ENCODE measurements at regions not wholly inside any gene's neighbourhood (a gene's known extent, or its start where the extent isn't known, plus 50 kb on each side); places are given as distances from the start of the nearest gene placed in this dataset.
"Not testable (repeated sequence)": the region's sequence is repeated elsewhere in the genome, so short reads cannot be mapped to it uniquely, and the experiment has no call there.

DNA sequence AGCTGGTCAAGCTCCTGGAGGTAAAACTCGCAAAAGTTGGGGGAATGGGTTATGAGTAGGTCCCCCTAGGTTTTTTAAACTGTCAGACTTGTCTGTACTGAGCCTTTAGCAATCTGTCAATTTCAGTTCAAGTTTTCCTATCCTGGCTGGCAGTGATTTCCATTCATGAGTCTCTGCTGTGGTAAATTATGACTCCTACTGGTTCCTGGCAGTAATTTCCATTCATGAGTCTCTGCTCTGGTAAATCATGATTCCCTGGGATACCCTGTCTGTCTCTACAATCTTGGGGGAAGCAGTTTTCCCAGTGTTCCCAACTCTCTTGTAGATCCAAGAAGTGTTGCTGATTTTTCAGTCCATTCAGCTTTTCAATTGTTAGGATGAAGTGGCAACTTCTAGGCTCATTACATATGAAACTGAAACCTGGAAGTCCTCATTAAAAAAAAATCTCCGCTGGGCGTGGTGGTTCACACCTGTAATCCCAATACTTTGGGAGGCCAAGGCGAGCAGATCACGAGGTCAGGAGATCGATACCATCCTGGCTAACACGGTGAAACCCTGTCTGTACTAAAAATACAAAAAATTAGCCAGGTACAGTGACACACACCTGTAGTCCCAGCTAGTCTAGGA, 91.3 kb upstream of the GPBP1 start:
- in situ Hi-C loops (cut with MboI; ENCODE audit: low pct_unique_long_range_greater_than_20kb, low sequenced_read_pairs, unreplicated experiment): no loop called here
- no peak for DNase-seq (ENCODE audit: low spot score)
- TF ChIP-seq, protein P1, sequence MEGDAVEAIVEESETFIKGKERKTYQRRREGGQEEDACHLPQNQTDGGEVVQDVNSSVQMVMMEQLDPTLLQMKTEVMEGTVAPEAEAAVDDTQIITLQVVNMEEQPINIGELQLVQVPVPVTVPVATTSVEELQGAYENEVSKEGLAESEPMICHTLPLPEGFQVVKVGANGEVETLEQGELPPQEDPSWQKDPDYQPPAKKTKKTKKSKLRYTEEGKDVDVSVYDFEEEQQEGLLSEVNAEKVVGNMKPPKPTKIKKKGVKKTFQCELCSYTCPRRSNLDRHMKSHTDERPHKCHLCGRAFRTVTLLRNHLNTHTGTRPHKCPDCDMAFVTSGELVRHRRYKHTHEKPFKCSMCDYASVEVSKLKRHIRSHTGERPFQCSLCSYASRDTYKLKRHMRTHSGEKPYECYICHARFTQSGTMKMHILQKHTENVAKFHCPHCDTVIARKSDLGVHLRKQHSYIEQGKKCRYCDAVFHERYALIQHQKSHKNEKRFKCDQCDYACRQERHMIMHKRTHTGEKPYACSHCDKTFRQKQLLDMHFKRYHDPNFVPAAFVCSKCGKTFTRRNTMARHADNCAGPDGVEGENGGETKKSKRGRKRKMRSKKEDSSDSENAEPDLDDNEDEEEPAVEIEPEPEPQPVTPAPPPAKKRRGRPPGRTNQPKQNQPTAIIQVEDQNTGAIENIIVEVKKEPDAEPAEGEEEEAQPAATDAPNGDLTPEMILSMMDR (IDR thresholded peaks at IDR 0.05; ENCODE audit: extremely low read depth, insufficient read depth, missing control alignments): no peak

DNA sequence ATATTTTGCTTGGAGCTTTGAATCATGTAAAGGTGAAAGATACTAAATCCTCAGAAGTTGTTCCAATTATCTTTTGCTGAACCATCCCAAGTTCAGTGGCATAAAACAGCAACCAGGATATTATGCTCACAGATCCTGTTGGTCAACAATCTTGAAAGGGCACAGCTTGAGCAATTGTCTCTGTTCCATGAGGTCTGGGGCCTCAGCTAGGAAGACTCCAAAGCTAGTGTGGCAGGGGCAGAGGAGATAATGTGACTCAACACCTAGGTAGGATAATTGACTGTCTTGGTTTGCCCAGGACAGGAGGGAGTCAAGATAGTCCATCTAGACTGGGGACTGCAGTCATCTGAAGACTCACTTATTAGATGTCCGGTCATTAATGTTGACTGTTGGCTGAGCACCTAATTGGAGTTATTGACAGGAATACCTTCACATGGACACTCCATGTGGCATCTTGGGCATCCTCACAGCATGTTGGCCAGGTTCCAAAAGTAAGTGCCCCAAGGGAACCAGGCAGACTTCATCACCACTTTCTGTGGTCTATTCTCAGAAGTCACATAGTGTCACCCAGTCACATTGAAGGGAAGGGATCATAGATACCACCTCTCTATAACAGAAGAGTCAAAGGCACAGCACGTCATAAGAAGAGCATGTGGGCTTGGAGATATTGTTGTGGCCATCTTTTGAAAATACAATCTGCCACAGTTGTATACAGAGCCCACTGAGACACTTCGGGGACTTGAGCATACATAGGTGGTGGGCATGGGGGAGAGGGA, 88.4 kb upstream of the GPBP1 start:
- TF ChIP-seq, protein P1 (IDR thresholded peaks at IDR 0.05; ENCODE audit: extremely low read depth, insufficient read depth, missing control alignments): no peak
- in situ Hi-C loops (cut with MboI; ENCODE audit: low pct_unique_long_range_greater_than_20kb, low sequenced_read_pairs, unreplicated experiment): no loop called here
- DNase-seq (ENCODE audit: low spot score): no peak

DNA sequence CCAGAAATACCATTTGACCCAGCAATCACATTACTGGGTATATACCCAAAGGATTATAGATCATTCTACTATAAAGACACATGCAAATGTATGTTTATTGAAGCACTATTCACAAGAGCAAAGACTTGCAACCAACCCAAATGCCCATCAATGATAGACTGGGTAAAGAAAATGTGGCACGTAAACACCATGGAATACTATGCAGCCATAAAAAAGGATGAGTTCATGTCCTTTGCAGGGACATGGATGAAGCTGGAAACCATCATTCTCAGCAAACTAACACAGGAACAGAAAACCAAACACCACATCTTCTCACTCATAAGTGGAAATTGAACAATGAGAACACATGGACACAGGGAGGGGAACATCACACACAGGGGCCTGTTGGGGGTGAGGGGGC, 85.9 kb upstream of the GPBP1 start:
- DNase-seq (ENCODE audit: low spot score); in situ Hi-C loops (cut with MboI; ENCODE audit: low pct_unique_long_range_greater_than_20kb, low sequenced_read_pairs, unreplicated experiment): not testable (repeated sequence)

DNA sequence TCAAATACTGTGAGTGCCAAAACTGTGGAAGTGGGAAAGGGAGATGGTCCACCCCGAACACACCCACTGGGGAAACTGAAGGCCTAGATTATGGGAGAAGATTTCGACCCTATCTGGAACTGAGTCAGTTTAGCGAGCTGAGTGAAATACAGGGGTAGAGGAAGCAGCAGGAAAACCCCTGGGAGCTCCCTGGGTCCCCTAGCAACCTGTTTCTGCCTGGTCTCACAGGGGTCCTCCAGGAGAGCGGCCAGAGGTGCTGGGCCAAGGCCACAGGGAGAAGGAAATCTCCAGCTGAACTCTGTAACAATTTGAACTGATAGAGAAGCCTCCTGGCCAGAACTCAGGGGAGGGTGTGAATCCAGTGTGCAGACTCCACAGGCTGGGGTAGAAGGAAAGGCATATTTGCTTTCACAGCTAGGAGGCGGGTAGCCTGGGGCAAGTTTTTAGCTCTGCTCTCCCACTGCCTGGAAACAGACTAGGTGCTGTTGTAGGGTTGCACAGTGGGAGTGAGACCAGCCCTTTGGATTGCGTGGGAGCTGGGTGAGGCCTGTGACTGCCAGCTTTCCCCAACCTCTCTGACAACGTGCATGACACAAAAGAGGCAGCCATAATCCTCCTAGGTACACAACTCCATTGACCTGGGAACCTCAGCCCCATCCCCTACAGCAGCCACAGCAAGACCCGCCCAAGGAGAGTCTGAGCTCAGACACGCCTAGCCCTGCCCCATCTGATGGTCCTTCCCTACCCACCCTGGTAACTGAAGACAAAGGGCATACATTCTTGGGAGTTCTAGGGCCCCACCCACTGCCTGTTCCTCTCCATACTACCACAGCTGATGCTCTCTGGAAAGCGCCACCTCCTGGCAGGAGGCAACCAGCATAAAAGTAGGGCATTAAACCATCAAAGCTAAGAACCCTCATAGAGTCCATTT, 78.8 kb upstream of the GPBP1 start:
- DNase-seq (ENCODE audit: low spot score): no peak
- TF ChIP-seq, protein P1 (IDR thresholded peaks at IDR 0.05; ENCODE audit: extremely low read depth, insufficient read depth, missing control alignments): peak; percentile 34
- in situ Hi-C loops (cut with MboI; ENCODE audit: low pct_unique_long_range_greater_than_20kb, low sequenced_read_pairs, unreplicated experiment): no loop called here

DNA sequence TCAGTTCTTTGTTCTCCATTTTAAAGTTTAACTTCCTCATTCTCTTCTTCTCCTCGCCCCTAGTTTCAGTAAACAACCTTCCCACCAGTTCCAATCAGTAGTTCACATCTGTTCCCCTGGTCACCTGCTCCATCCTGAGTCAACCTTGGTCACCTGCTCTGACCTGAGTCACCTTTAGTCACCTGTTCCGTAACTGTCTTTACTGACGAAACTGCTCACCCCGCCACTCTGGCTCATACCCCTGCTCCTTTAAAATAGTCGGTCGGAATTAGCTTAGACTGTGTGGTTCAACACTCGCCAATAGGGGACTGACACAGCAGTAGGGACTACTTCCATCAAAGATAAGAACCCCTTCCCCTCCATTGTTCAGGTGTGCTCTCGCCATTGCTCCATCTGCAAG, 76.3 kb upstream of the GPBP1 start:
- DNase-seq (ENCODE audit: low spot score): no peak
- in situ Hi-C loops (cut with MboI; ENCODE audit: low pct_unique_long_range_greater_than_20kb, low sequenced_read_pairs, unreplicated experiment): no loop called here
- TF ChIP-seq, protein P1 (IDR thresholded peaks at IDR 0.05; ENCODE audit: extremely low read depth, insufficient read depth, missing control alignments): no peak

DNA sequence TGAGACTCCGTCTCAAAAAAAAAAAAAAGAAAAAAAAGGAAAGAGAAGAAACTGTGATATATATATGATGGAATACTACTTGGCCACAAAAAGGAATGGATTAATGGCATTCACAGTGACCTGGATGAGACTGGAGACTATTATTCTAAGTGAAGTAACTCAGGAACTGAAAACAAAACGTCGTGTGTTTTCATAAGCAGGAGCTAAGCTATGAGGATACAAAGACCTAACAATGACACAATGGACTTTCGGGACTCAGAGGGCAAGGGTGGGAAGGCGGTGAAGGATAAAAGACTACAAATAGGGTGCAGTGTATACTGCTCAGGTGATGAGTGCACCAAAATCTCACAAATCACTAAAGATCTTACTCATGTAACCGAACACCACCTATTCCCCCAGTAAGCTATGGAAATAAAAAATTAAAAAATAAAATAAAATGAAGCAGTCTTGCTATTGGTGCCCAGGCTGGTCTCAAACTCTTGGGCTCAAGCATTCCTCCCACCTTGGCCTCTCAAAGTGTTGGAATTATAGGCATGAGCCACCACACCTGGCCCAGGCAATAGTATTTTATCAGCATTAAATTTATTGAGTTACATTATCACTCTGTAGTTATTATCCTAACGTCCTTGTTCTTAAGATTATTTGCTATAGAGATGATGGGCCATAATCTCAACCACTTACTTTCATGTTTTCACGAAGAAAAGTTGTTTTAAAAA, 71.5 kb upstream of the GPBP1 start:
- DNase-seq (ENCODE audit: low spot score): no peak
- TF ChIP-seq, protein P1 (IDR thresholded peaks at IDR 0.05; ENCODE audit: extremely low read depth, insufficient read depth, missing control alignments): no peak
- in situ Hi-C loops (cut with MboI; ENCODE audit: low pct_unique_long_range_greater_than_20kb, low sequenced_read_pairs, unreplicated experiment): no loop called here
